AG10803 (cell line): ENCODE measurements at regions not wholly inside any gene's neighbourhood (a gene's known extent, or its start where the extent isn't known, plus 50 kb on each side); places are given as distances from the start of the nearest gene placed in this dataset.
A peak's percentile ranks its signal among the peaks of the same experiment; 100 is the strongest.
"Not testable (repeated sequence)": the region's sequence is repeated elsewhere in the genome, so short reads cannot be mapped to it uniquely, and the experiment has no call there.

Experiments
- DNase-seq: peaks from one replicate; pipeline ENCODE4 v3.0.0; 2010; ENCODE audit warnings: low read depth
- H3K4me3 ChIP-seq: 2 replicates; pipeline ENCODE4 v1.5.1; 2011; ENCODE audit warnings: mild to moderate bottlenecking, low read length, control low read depth
- TF ChIP-seq, protein P1 (sequence below): conservative IDR thresholded peaks from 2 replicates; pipeline ENCODE4 v1.5.1; 2011; ENCODE audit warnings: mild to moderate bottlenecking, low read length, control low read depth, inconsistent platforms

DNA sequence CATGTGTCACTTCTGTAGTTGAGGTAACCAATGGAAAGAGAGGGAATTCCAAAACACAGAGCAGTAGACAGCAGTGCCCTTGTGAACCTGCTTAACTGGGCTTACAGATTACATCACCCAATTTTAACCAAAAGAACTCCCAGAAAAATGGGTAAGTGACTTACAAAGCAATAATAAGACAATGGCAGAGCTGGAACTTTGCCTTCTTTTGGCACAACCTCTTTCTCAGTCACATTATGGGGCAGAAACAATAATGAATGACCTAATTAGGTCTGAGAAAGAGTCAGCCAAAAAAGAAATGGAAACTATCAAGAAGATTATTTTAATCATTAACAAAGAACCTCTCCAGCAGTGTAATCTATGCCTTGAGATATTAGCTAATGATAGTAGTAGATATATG is 146.5 kb downstream of the SPATA31D1 start:
- no peak for DNase-seq

DNA sequence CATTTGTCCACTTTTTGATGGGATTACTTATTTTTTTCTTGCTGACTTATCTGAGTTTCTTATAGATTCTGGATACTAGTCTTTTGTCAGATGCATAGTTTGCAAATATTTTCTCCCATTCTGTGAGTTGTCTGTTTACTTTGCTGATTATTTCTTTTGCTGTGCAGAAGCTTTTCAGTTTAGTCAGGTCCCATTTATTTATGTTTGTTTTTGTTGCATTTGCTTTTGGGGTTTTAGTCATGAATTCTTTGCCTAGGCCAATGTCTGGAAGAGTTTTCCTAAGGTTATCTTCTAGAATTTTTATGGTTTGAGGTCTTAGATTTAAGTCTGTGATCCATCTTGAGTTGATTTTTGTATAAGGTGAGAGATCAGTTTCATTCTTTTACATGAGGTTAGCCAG is 149.5 kb downstream of the SPATA31D1 start:
- not testable (repeated sequence) for DNase-seq, H3K4me3 ChIP-seq

More for the DNA sequence above, 146.5 kb downstream of the SPATA31D1 start:
- H3K4me3 ChIP-seq, result no peak overlapping the region
- TF ChIP-seq, protein P1, sequence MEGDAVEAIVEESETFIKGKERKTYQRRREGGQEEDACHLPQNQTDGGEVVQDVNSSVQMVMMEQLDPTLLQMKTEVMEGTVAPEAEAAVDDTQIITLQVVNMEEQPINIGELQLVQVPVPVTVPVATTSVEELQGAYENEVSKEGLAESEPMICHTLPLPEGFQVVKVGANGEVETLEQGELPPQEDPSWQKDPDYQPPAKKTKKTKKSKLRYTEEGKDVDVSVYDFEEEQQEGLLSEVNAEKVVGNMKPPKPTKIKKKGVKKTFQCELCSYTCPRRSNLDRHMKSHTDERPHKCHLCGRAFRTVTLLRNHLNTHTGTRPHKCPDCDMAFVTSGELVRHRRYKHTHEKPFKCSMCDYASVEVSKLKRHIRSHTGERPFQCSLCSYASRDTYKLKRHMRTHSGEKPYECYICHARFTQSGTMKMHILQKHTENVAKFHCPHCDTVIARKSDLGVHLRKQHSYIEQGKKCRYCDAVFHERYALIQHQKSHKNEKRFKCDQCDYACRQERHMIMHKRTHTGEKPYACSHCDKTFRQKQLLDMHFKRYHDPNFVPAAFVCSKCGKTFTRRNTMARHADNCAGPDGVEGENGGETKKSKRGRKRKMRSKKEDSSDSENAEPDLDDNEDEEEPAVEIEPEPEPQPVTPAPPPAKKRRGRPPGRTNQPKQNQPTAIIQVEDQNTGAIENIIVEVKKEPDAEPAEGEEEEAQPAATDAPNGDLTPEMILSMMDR, result no peak

DNA sequence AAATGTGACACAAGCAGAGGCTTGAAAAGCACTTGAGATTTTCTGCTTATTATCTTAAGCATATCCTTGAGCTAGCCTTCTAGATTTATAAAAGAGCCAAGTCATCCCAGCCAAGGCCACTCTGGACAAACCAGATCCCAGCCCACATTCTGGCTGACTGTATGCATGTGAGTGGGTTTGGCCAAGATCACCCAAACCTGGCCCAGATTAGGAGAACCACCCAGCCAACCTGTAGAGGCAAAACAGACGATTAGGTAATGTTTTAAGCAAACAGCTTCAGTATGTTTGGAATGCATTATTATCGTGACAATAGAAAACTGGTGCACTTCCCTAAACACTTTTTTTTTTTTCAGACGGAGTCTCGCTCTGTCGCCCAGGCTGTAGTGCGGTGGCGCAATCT is 151.9 kb downstream of the SPATA31D1 start:
- no peak overlapping the region for H3K4me3 ChIP-seq
- TF ChIP-seq, protein P1, result no peak

DNA sequence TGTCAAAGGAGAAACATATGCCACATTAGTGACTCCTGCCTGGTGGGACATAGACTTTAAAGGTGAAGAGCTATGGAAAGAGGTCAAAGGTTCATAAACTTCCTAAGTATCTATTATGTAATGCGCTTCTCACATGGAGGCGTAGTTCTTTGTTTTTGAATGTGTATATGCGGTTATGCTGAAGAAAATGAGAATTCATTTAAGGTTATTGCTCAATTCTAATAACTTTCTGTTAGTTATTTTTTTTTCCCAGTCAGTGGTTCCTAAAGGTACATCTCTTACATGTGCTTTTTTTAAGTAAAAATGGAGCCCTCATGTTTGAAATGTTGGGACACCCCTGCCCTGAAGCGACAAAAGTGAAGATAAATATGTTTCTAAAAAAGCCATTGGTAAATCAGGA is 156.2 kb downstream of the SPATA31D1 start:
- H3K4me3 ChIP-seq, result no peak overlapping the region
- no peak for DNase-seq
- TF ChIP-seq, protein P1, result no peak

More for the DNA sequence above, 151.9 kb downstream of the SPATA31D1 start:
- no peak for DNase-seq

DNA sequence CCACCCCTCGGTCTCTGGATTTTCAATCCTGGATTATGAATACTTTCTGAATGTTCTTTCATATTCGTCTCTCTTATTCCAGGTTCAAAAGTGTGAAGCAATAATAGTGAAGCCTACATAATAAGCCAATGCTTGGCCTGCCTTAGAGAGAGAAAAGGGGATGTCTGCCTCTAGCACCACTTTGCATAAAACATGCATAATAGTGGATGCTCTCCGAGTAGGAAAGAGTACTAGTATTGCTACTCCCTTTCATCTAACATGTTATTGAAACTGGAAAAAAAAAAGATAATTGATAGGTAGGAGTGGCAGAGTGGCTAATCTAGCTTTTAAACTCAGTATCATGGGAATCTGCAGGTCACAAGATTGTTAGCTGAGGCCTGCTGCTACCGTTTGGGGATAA is 158.1 kb downstream of the SPATA31D1 start:
- TF ChIP-seq, protein P1, result no peak
- H3K4me3 ChIP-seq, result no peak overlapping the region
- no peak for DNase-seq

DNA sequence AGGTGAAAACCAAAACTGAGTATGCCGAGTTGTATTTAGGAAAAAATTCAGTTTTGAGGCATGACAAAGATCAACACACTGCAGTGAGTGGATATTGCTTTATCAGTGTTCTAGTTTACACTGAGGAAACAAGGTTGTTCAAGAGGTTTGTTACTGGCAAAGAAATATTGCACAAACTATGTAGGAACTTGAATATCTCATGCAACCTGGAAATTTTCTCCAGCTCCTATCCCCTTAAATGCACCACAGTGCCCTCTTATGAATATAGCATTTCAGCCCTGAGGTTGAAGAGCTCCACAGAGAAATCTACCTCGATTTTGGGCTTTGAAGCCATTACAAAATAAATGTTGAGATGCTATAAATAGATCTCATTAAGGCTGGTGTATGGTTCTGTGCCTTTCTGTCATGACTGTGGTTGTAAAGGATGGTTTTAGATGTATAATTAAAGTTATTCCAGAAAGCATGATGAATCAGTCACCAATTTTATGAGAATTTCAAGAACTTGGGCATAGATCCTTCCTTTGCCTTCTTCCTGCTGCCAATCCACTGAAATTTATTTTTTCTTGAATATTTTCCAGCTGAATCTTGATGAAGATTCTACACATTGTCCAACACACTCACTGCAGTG is 159.3 kb downstream of the SPATA31D1 start:
- TF ChIP-seq, protein P1, result no peak
- peak; percentile 56 for DNase-seq
- H3K4me3 ChIP-seq, result no peak overlapping the region

DNA sequence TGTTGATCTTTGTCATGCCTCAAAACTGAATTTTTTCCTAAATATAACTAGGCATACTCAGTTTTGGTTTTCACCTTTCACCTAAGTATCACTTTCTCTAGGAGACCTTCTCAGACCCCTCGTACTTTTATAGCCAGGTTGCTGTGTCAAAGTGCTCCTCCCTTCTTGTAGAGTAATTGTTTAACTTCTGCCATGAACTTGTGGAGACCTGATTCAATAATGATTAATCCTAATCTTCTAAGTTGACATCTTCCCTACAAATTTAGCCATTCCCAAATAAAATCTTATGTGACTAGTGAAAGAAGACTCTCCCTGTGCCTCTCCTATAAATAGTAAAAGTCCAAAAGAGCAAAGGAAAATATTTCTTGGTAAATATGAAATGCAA is 159.8 kb downstream of the SPATA31D1 start:
- TF ChIP-seq, protein P1, result no peak
- no peak for DNase-seq
- H3K4me3 ChIP-seq, result no peak overlapping the region
